Transverse colon (tissue), 4 donors: ENCODE measurements at regions not wholly inside any gene's neighbourhood (a gene's known extent, or its start where the extent isn't known, plus 50 kb on each side); places are given as distances from the start of the nearest gene placed in this dataset.
A peak's percentile ranks its signal among the peaks of the same experiment; 100 is the strongest.
"Not testable (repeated sequence)": the region's sequence is repeated elsewhere in the genome, so short reads cannot be mapped to it uniquely, and the experiment has no call there.

ENCODE experiments used
- DNase-seq: peaks from one replicate; pipeline ENCODE4 v3.0.0-alpha.2; 2019
- H3K27ac ChIP-seq, 4 donors: fragments of 200-600 bp; sonication (generic); 2 replicates each; pipeline ENCODE4 v1.5.1; 2016 to 2018; ENCODE audit warnings: inconsistent platforms in 4 of 4
- H3K27me3 ChIP-seq: fragments of 200-600 bp; sonication (generic); 2 replicates; pipeline ENCODE4 v1.5.1; 2017; ENCODE audit warnings: inconsistent platforms
- H3K36me3 ChIP-seq, 4 donors: fragments of 200-600 bp; sonication (generic); 2 replicates each; pipeline ENCODE4 v1.5.1; 2017 to 2019; ENCODE audit warnings: inconsistent platforms in 4 of 4
- H3K4me1 ChIP-seq, 4 donors: fragments of 200-600 bp; sonication (generic); 2 replicates each; pipeline ENCODE4 v1.5.1; 2017 to 2020; ENCODE audit warnings: inconsistent platforms in 4 of 4
- H3K4me3 ChIP-seq, 4 donors: fragments of 200-600 bp; sonication (generic); 1 replicate in 1 of 4; 2 replicates in 3 of 4; pipeline versions ENCODE4 v1.5.1 to v1.6.1; 2017 to 2019; ENCODE audit warnings: inconsistent platforms in 4 of 4
- H3K9me3 ChIP-seq, 2 donors: fragments of 200-600 bp; sonication (generic); 2 replicates each; pipeline ENCODE4 v1.5.1; 2017 to 2019; ENCODE audit warnings: inconsistent platforms in 2 of 2
- WGBS, 2 donors: methylation state at CpG; one replicate each; pipeline ENCODE4 v1.1.5; 2018; ENCODE audit warnings: low coverage in 1 of 2; 5-methylcytosine and 5-hydroxymethylcytosine counted together
- in situ Hi-C, 4 donors: fragments of 200-750 bp; cut with MboI; loops; one replicate each; pipeline versions ENCODE4 v1.15.0 to v1.15.1; 2017; ENCODE audit warnings: low sequenced_read_pairs in 3 of 4, low pct_ligation_motif_present in 1 of 4, low pct_unique_long_range_greater_than_20kb in 1 of 4
- intact Hi-C: fragments of 100-400 bp; cut with DNase I; formaldehyde crosslinking; loops from one replicate; pipeline ENCODE4 v1.15.1; 2023; ENCODE audit warnings: low total_unique reads

GRCh38 chr2:113330060-113330767 lies 51.5 kb upstream of the PAX8 start:
- H3K9me3 ChIP-seq, intact Hi-C loops, H3K4me1 ChIP-seq, H3K4me3 ChIP-seq, H3K27me3 ChIP-seq, in situ Hi-C loops, DNase-seq, H3K36me3 ChIP-seq, H3K27ac ChIP-seq: not testable (repeated sequence)
- WGBS, 2 donors = 79 to 90% methylated on average over 2 to 5 of the region's 5 CpGs

GRCh38 chr2:113328973-113329372 lies 50.3 kb upstream of the PAX8 start:
- peaks cover 0 to 13% (median 9%) of the 10 kb centered on the region in 4 donors for H3K4me1 ChIP-seq
- H3K9me3 ChIP-seq, H3K27me3 ChIP-seq, intact Hi-C loops, H3K36me3 ChIP-seq, H3K4me3 ChIP-seq, in situ Hi-C loops, H3K27ac ChIP-seq: not testable (repeated sequence)
- peak; percentile 14 for DNase-seq
- WGBS, 2 donors = 24 to 39% methylated on average over 6 to 9 of the region's 9 CpGs

GRCh38 chr2:113328572-113328971 lies 49.9 kb upstream of the PAX8 start:
- WGBS, 2 donors = 85 to 89% methylated on average over 1 of the region's 1 CpG
- DNase-seq, H3K27me3 ChIP-seq, intact Hi-C loops, H3K27ac ChIP-seq, H3K36me3 ChIP-seq, H3K9me3 ChIP-seq, in situ Hi-C loops, H3K4me3 ChIP-seq: not testable (repeated sequence)
- H3K4me1 ChIP-seq = peaks cover 0 to 13% (median 9%) of the 10 kb centered on the region in 4 donors
